HG03439 (cell line): ENCODE measurements at regions not wholly inside any gene's neighbourhood (a gene's known extent, or its start where the extent isn't known, plus 50 kb on each side); places are given as distances from the start of the nearest gene placed in this dataset.
A peak's percentile ranks its signal among the peaks of the same experiment; 100 is the strongest.
"Not testable (repeated sequence)": the region's sequence is repeated elsewhere in the genome, so short reads cannot be mapped to it uniquely, and the experiment has no call there.

Source experiments
- ATAC-seq: cut with Tn5 transposase; IDR thresholded peaks from one replicate; pipeline ENCODE4 v1.9.1; 2021; ENCODE audit warnings: mild to moderate bottlenecking, moderate library complexity; ENCODE audit not compliant: unreplicated experiment

- no peak for ATAC-seq
These were observed 455.4 kb upstream of the DCN start for GRCh38 chr12:91637789-91638624.

GRCh38 chr12:91636721-91637120, 454.1 kb upstream of the DCN start:
- no peak for ATAC-seq

GRCh38 chr12:91634386-91634713, 451.7 kb upstream of the DCN start:
- not testable (repeated sequence) for ATAC-seq

- no peak for ATAC-seq
These were observed 451.2 kb upstream of the DCN start for GRCh38 chr12:91633734-91634357.

GRCh38 chr12:91633206-91633605, 450.6 kb upstream of the DCN start:
- ATAC-seq: no peak

GRCh38 chr12:91632042-91632786, 449.6 kb upstream of the DCN start:
- ATAC-seq: no peak

GRCh38 chr12:91630596-91631293, 448.1 kb upstream of the DCN start:
- ATAC-seq: no peak

GRCh38 chr12:91630083-91630482, 447.5 kb upstream of the DCN start:
- ATAC-seq: no peak

GRCh38 chr12:91629440-91629839, 446.8 kb upstream of the DCN start:
- ATAC-seq: no peak

- no peak for ATAC-seq
These were observed 446.0 kb upstream of the DCN start for GRCh38 chr12:91628656-91629055.

GRCh38 chr12:91627225-91627624, 444.6 kb upstream of the DCN start:
- no peak for ATAC-seq

- ATAC-seq: no peak
These were observed 440.4 kb upstream of the DCN start for GRCh38 chr12:91622981-91623380.

- no peak for ATAC-seq
These were observed 439.4 kb upstream of the DCN start for GRCh38 chr12:91622037-91622436.

GRCh38 chr12:91620992-91621391, 438.4 kb upstream of the DCN start:
- no peak for ATAC-seq

GRCh38 chr12:91620422-91620821, 437.8 kb upstream of the DCN start:
- no peak for ATAC-seq

- peak; percentile 66 for ATAC-seq
These were observed 435.7 kb upstream of the DCN start for GRCh38 chr12:91618281-91618680.

GRCh38 chr12:91617818-91618217, 435.2 kb upstream of the DCN start:
- peak; percentile 50 for ATAC-seq

- no peak for ATAC-seq
These were observed 433.8 kb upstream of the DCN start for GRCh38 chr12:91616416-91616815.

- ATAC-seq: no peak
These were observed 430.7 kb upstream of the DCN start for GRCh38 chr12:91613223-91613779.

- no peak for ATAC-seq
These were observed 427.9 kb upstream of the DCN start for GRCh38 chr12:91610561-91610960.

GRCh38 chr12:91609283-91609682, 426.7 kb upstream of the DCN start:
- ATAC-seq: no peak
